Body of pancreas (tissue), 4 donors: ENCODE measurements at regions not wholly inside any gene's neighbourhood (a gene's known extent, or its start where the extent isn't known, plus 50 kb on each side); places are given as distances from the start of the nearest gene placed in this dataset.

Experiments used
- POLR2A ChIP-seq, 3 donors: fragments of 450-650 bp; IDR thresholded peaks; one replicate each; pipeline ENCODE4 v1.6.1; 2016; ENCODE audit warnings: antibody characterized with exemption in 3 of 3, mild to moderate bottlenecking in 2 of 3
- TF ChIP-seq, protein P1 (sequence below), 7 experiments: fragments of 450-650 bp in 4 of 7; fragments of 200-600 bp in 3 of 7; sonication (generic) in 3 of 7; IDR thresholded peaks; one replicate each; pipeline ENCODE4 v1.5.1; 2016 to 2019; ENCODE audit warnings: antibody characterized with exemption in 7 of 7

GRCh38 chr18:44546954-44547353 lies 133.7 kb upstream of the SETBP1 start:
- TF ChIP-seq, protein P1, sequence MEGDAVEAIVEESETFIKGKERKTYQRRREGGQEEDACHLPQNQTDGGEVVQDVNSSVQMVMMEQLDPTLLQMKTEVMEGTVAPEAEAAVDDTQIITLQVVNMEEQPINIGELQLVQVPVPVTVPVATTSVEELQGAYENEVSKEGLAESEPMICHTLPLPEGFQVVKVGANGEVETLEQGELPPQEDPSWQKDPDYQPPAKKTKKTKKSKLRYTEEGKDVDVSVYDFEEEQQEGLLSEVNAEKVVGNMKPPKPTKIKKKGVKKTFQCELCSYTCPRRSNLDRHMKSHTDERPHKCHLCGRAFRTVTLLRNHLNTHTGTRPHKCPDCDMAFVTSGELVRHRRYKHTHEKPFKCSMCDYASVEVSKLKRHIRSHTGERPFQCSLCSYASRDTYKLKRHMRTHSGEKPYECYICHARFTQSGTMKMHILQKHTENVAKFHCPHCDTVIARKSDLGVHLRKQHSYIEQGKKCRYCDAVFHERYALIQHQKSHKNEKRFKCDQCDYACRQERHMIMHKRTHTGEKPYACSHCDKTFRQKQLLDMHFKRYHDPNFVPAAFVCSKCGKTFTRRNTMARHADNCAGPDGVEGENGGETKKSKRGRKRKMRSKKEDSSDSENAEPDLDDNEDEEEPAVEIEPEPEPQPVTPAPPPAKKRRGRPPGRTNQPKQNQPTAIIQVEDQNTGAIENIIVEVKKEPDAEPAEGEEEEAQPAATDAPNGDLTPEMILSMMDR (IDR thresholded peaks at IDR 0.05) = no peak
- TF ChIP-seq POLR2A (IDR thresholded peaks at IDR 0.05) = no peak
